Endothelial cell (in vitro differentiated cells): ENCODE measurements at regions not wholly inside any gene's neighbourhood (a gene's known extent, or its start where the extent isn't known, plus 50 kb on each side); places are given as distances from the start of the nearest gene placed in this dataset.

Experiments
- DNase-seq: peaks from one replicate; pipeline ENCODE4 v3.0.0; 2021; ENCODE audit warnings: low spot score
- H3K27ac Mint-ChIP-seq: one replicate; pipeline ENCODE4 v1.8.0; 2021; ENCODE audit warnings: mixed read lengths, inconsistent platforms; ENCODE audit not compliant: unreplicated experiment
- H3K27me3 Mint-ChIP-seq: one replicate; pipeline ENCODE4 v1.8.0; 2021; ENCODE audit warnings: mild to moderate bottlenecking, moderate library complexity, mixed read lengths, inconsistent platforms; ENCODE audit not compliant: unreplicated experiment
- H3K36me3 Mint-ChIP-seq: one replicate; pipeline ENCODE4 v1.8.0; 2021; ENCODE audit warnings: mild to moderate bottlenecking, low read depth, mixed read lengths, inconsistent platforms; ENCODE audit not compliant: unreplicated experiment
- H3K4me1 Mint-ChIP-seq: one replicate; pipeline ENCODE4 v1.8.0; 2021; ENCODE audit warnings: mild to moderate bottlenecking, mixed read lengths, inconsistent platforms; ENCODE audit not compliant: unreplicated experiment
- H3K4me3 Mint-ChIP-seq: one replicate; pipeline ENCODE4 v1.8.0; 2021; ENCODE audit warnings: mild to moderate bottlenecking, mixed read lengths, inconsistent platforms; ENCODE audit not compliant: unreplicated experiment
- H3K9me3 Mint-ChIP-seq: one replicate; pipeline ENCODE4 v1.8.0; 2021; ENCODE audit warnings: mixed read lengths, inconsistent platforms; ENCODE audit not compliant: unreplicated experiment
- TF ChIP-seq, protein P1 (sequence below): fragments of 200-600 bp; sonication (generic); IDR thresholded peaks from one replicate; pipeline ENCODE4 v1.5.0; 2021; ENCODE audit warnings: antibody characterized with exemption; ENCODE audit not compliant: unreplicated experiment

DNA sequence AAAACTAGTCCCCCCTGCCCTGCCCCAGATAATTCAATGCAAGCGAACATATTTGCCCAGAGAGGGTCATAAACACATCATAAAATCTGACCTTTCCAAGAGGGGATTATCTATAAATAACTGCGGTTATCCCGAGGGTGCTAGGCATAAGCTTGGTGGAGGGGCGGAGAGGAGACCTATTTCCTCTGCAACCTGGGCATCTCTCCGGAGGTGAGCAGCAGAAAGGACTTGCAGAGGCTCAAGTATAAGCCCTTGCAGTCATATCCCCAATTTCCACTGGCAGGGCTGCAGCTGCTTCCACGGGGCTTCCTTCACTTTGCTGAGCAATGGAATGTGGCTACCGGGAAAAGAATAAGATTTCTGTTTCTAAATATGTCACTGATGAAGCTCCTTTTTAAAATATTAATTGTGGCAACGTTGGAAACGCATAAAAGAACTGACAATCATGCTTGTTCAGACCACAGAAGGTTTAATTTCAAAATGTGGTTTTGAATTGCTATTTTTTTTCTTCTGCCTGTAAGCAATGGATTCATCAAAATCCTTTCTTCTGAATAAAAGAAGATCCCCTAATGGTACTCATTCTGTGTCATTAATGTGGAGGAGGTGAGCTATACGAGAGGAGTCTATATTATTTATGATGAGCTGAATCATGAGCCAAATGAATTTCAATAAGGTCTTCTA is 268.9 kb upstream of the ATP2B1 start:
- H3K9me3 Mint-ChIP-seq = no peaks in the 10 kb centered on the region

GRCh38 chr12:89976866-89977265 is 268.2 kb upstream of the ATP2B1 start:
- Mint-ChIP-seq H3K27me3 (no peaks in the 10 kb centered on the region), H3K27ac (no peak overlapping the region)
- DNase-seq = no peak

More for the DNA sequence above, 268.9 kb upstream of the ATP2B1 start:
- TF ChIP-seq, protein P1, sequence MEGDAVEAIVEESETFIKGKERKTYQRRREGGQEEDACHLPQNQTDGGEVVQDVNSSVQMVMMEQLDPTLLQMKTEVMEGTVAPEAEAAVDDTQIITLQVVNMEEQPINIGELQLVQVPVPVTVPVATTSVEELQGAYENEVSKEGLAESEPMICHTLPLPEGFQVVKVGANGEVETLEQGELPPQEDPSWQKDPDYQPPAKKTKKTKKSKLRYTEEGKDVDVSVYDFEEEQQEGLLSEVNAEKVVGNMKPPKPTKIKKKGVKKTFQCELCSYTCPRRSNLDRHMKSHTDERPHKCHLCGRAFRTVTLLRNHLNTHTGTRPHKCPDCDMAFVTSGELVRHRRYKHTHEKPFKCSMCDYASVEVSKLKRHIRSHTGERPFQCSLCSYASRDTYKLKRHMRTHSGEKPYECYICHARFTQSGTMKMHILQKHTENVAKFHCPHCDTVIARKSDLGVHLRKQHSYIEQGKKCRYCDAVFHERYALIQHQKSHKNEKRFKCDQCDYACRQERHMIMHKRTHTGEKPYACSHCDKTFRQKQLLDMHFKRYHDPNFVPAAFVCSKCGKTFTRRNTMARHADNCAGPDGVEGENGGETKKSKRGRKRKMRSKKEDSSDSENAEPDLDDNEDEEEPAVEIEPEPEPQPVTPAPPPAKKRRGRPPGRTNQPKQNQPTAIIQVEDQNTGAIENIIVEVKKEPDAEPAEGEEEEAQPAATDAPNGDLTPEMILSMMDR = no peak
- Mint-ChIP-seq H3K36me3 (no peaks in the 10 kb centered on the region), H3K27ac (no peak overlapping the region), H3K4me1 (peaks cover 5% of the 10 kb centered on the region), H3K4me3 (no peak overlapping the region), H3K27me3 (no peaks in the 10 kb centered on the region)
- DNase-seq = no peak

GRCh38 chr12:89975574-89975973 is 266.9 kb upstream of the ATP2B1 start:
- H3K27me3 Mint-ChIP-seq = no peaks in the 10 kb centered on the region
- no peaks in the 10 kb centered on the region for H3K36me3 Mint-ChIP-seq
- TF ChIP-seq, protein P1 = no peak
- no peak overlapping the region for H3K27ac Mint-ChIP-seq
- H3K4me1 Mint-ChIP-seq = peaks cover 5% of the 10 kb centered on the region
- DNase-seq = no peak
- no peak overlapping the region for H3K4me3 Mint-ChIP-seq
- no peaks in the 10 kb centered on the region for H3K9me3 Mint-ChIP-seq

More at GRCh38 chr12:89976866-89977265, 268.2 kb upstream of the ATP2B1 start:
- Mint-ChIP-seq H3K4me1 (peaks cover 5% of the 10 kb centered on the region), H3K4me3 (no peak overlapping the region), H3K36me3 (no peaks in the 10 kb centered on the region), H3K9me3 (no peaks in the 10 kb centered on the region)
- TF ChIP-seq, protein P1 = no peak

DNA sequence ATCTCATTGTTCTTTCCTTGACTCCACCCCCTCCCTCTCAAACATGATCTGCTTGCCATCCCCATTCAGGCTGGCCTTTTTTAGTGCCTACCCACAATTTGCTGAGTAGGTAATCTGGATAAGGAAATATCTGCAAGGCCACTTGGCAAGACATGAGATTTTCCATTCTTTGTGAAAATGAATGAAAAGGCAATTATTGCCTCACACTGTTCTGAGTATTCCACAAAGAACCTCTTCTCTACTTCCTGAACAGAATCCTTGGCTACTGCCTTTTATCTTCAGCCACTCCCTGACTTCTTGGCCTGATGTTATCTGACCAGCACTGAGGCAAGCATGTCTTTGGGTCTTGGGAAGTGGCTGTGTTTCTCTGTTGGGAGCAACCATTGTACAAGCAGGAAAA is 263.2 kb upstream of the ATP2B1 start:
- DNase-seq = no peak
- TF ChIP-seq, protein P1 = no peak
- no peak overlapping the region for H3K4me3 Mint-ChIP-seq

DNA sequence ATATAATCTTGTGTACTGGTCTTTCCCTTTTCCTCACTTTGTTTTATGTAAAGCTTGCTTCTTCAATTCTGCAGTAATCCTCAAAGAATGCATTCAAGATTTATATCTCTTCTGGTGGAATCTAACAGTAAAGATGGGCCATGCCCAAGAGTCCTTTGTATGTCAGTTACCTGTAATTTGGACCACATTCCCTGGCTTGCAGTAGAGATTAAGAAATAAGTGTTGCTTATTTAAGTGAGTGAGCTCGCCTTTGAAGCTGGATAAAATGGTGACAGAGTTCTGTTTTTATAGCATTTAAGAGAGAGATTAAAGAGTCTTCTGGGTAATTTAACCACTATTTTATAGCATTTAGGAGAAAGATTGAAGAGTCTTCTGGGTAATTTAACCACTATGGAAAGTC is 262.1 kb upstream of the ATP2B1 start:
- H3K27me3 Mint-ChIP-seq = peaks cover 2% of the 10 kb centered on the region
- DNase-seq = no peak
- TF ChIP-seq, protein P1 = no peak
- no peak overlapping the region for H3K27ac Mint-ChIP-seq
- H3K4me3 Mint-ChIP-seq = no peak overlapping the region
- no peaks in the 10 kb centered on the region for H3K9me3 Mint-ChIP-seq
- no peaks in the 10 kb centered on the region for H3K36me3 Mint-ChIP-seq
- no peaks in the 10 kb centered on the region for H3K4me1 Mint-ChIP-seq

More for the DNA sequence above, 263.2 kb upstream of the ATP2B1 start:
- peaks cover 2% of the 10 kb centered on the region for H3K27me3 Mint-ChIP-seq
- no peaks in the 10 kb centered on the region for H3K9me3 Mint-ChIP-seq
- H3K4me1 Mint-ChIP-seq = peaks cover 3% of the 10 kb centered on the region
- H3K36me3 Mint-ChIP-seq = no peaks in the 10 kb centered on the region
- H3K27ac Mint-ChIP-seq = no peak overlapping the region
